C4-2B (cell line): ENCODE measurements at regions not wholly inside any gene's neighbourhood (a gene's known extent, or its start where the extent isn't known, plus 50 kb on each side); places are given as distances from the start of the nearest gene placed in this dataset.
"Not testable (repeated sequence)": the region's sequence is repeated elsewhere in the genome, so short reads cannot be mapped to it uniquely, and the experiment has no call there.

Experiments
- H3K27ac ChIP-seq: fragments of 450-650 bp; 2 replicates; pipeline ENCODE4 v1.5.1; 2017
- CTCF ChIP-seq: fragments of 450-650 bp; conservative IDR thresholded peaks from 2 replicates; pipeline ENCODE4 v1.5.1; 2017; ENCODE audit warnings: mild to moderate bottlenecking
- ZFX ChIP-seq: fragments of 450-650 bp; IDR thresholded peaks from 2 replicates; pipeline ENCODE4 v1.6.1; 2017

- TF ChIP-seq ZFX = no peak
- no peak for TF ChIP-seq CTCF
- H3K27ac ChIP-seq = no peak overlapping the region
Observed at GRCh38 chr12:19772776-19773175, 333.5 kb downstream of the AEBP2 start.

- TF ChIP-seq ZFX (no peak), CTCF (no peak)
- H3K27ac ChIP-seq = no peak overlapping the region; the same call in 1 of the 2 replicates
Observed at GRCh38 chr12:19775241-19775640, 335.9 kb downstream of the AEBP2 start.

- H3K27ac ChIP-seq = not testable (repeated sequence)
Observed at GRCh38 chr12:19775976-19776375, 336.7 kb downstream of the AEBP2 start.

GRCh38 chr12:19778172-19778571 lies 338.9 kb downstream of the AEBP2 start:
- H3K27ac ChIP-seq = no peak overlapping the region
- TF ChIP-seq CTCF (no peak), ZFX (no peak)

- TF ChIP-seq CTCF = peak; percentile 12
- TF ChIP-seq ZFX = no peak
- no peak overlapping the region for H3K27ac ChIP-seq
Observed at GRCh38 chr12:19778797-19779196, 339.5 kb downstream of the AEBP2 start.

- TF ChIP-seq ZFX = no peak
- TF ChIP-seq CTCF = no peak
- no peak overlapping the region for H3K27ac ChIP-seq
Observed at GRCh38 chr12:19779395-19780056, 340.2 kb downstream of the AEBP2 start.

- TF ChIP-seq CTCF = no peak
- no peak for TF ChIP-seq ZFX
- no peak overlapping the region for H3K27ac ChIP-seq
Observed at GRCh38 chr12:19780460-19780859, 341.2 kb downstream of the AEBP2 start.
